D721Med (cell line): ENCODE measurements at regions not wholly inside any gene's neighbourhood (a gene's known extent, or its start where the extent isn't known, plus 50 kb on each side); places are given as distances from the start of the nearest gene placed in this dataset.

Source experiments
- DNase-seq: peaks from one replicate; pipeline ENCODE4 v3.0.0; 2011; ENCODE audit warnings: low spot score; ENCODE audit not compliant: insufficient read length
- FAIRE-seq: peaks from 2 replicates; lab custom pipeline; 2011; peaks lifted over from hg19 to GRCh38; lab: Jason Lieb, UNC
- TF ChIP-seq, protein P1 (sequence below): IDR thresholded peaks from 2 replicates; pipeline ENCODE4 v1.5.1; 2012; ENCODE audit warnings: mild to moderate bottlenecking, control low read depth; ENCODE audit not compliant: insufficient read depth; ENCODE audit errors: missing control alignments

GRCh38 chr21:35537604-35538003 is 488.5 kb upstream of the RUNX1 start:
- DNase-seq (no peak), FAIRE-seq (no peak)
- TF ChIP-seq, protein P1, sequence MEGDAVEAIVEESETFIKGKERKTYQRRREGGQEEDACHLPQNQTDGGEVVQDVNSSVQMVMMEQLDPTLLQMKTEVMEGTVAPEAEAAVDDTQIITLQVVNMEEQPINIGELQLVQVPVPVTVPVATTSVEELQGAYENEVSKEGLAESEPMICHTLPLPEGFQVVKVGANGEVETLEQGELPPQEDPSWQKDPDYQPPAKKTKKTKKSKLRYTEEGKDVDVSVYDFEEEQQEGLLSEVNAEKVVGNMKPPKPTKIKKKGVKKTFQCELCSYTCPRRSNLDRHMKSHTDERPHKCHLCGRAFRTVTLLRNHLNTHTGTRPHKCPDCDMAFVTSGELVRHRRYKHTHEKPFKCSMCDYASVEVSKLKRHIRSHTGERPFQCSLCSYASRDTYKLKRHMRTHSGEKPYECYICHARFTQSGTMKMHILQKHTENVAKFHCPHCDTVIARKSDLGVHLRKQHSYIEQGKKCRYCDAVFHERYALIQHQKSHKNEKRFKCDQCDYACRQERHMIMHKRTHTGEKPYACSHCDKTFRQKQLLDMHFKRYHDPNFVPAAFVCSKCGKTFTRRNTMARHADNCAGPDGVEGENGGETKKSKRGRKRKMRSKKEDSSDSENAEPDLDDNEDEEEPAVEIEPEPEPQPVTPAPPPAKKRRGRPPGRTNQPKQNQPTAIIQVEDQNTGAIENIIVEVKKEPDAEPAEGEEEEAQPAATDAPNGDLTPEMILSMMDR, result no peak

DNA sequence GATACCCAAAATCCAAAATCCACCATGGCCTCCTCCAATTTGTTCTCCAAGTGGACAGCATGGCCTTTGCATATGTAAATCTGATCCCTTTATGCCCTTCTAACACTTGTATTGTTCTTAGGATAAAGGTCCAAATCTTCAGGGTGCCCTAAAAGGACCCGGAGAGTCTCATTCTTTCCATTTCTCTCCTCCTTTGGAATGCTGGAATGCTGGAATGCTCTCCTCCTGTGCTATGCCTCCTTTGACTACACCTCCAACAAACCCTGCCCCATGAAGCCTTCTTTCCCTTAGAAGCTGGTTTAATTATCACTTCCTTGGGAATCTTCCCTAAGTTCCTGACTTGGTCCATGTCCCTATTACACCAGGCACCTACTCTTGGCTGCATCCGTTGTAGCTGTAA is 484.8 kb upstream of the RUNX1 start:
- FAIRE-seq, result no peak
- TF ChIP-seq, protein P1, result no peak

DNA sequence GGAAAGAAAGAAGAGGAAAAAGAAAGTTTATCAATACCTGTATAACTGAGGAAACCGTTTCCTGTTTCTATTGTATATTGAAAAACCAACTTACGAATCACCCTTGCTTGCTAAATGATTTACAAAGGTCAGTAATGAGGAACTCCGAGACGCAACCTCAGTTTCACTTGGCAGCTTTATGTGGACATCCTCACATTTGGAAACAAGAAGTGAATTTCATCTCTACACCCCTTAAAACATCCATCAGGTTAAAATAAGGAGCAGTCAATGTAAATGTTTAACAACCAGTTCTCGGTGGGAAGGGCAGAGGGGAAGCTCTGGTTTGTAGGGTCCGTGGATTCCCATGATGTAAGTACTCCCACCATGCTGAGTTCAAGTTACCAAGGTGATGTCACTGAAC is 481.7 kb upstream of the RUNX1 start:
- TF ChIP-seq, protein P1, result no peak
- DNase-seq (no peak), FAIRE-seq (no peak)

More for the DNA sequence above, 484.8 kb upstream of the RUNX1 start:
- no peak for DNase-seq

DNA sequence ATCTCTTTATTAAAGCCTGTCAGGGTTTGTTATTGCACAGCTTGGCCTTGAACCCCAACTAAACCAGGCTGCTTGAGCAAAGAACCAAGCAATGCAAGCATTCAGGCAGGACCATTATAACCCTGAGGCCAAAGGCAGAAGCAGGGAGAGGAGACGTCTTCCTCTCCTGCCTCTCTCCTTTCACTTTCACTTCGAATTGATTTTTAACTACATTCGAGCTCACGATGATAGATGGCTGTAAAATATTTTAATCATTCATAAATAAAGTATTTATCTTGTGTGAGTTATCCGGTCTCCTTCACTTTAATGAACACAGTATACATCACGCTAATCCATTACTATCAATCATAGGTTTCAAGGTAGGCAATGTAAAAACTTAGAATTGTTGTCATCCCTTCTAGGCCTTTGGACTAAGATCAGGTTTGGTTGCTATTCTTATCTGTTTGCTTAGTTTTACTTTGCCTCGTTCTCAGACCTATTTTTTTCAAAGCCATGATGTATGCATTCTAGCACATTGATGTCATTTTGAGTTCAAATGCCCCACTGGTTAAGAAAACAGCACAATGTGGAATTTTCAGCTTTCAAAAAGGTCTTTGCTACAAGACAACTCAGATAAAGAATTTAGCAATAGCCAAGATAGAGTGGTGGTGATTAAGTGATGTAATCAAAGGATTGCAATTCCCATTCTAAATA is 480.2 kb upstream of the RUNX1 start:
- no peak for DNase-seq
- FAIRE-seq, result no peak
- TF ChIP-seq, protein P1, result no peak

DNA sequence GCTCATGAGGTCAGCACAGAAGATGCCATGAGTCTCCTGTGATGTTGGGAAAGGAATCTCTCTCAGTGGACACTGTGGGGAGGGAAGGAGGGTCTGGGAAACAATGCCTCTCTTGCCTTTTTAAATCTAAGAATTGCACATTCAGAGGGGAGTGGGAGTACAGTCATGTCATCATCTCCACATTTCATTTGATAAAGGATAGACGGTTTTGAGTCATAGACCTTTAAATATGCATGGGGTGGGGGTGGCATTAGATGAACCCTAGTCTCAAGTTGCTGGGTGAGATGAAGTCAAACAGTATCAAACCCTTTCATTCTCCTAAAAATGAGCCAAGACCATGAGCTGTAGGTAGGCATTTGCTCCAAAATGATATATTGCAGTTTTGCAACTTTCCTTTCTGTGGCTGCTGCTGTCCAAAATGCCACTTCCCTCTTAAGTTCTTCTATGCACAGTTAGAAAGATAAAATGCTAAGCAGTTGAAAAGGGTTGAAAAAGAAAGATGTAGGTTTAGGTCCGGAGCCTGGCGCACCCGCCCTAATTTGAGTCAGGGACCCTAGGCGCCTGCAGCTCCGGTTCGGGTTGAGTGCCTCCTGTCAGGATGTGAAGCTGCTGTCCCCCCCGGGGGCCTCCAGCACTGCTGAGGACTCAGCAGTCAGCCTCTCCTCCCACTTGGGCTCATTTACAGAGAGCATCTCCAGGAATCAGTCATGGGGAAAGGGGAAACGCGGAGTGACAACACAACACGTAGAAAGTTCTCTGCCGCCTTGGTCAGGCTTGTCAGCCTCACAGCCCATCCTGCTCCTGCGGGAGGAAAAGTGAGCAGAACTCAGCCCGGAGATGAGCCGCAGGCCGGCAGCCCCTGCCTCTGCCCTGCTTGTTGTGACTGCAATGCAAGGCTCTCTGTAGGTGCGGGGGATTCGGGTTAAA is 479.3 kb upstream of the RUNX1 start:
- no peak for FAIRE-seq

DNA sequence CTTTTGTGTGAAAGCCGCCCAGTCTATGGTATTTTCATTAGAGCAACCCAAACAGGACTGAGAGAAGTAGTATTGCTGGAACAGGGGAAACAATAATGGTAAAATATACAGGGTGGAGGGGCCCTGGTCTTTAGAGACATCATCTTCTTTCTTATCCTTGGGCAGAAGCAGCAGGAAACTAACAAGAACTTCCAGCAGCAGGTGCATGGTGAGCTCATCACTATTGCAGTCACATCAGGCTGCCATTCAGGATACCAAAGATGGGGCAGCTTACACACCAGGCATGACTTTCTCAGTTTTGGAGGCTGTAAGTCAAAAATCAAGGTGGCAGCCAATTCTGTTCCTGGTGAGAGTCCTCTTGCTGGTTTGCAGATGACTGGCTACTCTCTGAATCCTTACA is 478.3 kb upstream of the RUNX1 start:
- no peak for DNase-seq
- FAIRE-seq, result no peak
- TF ChIP-seq, protein P1, result no peak

More for the DNA sequence above, 479.3 kb upstream of the RUNX1 start:
- DNase-seq, result no peak
- TF ChIP-seq, protein P1, result no peak
